Kidney tubule cell (primary cell): ENCODE measurements at regions not wholly inside any gene's neighbourhood (a gene's known extent, or its start where the extent isn't known, plus 50 kb on each side); places are given as distances from the start of the nearest gene placed in this dataset.
A peak's percentile ranks its signal among the peaks of the same experiment; 100 is the strongest.

ENCODE experiments used
- DNase-seq: peaks from one replicate; pipeline ENCODE4 v3.0.0-alpha.2; 2018; ENCODE audit warnings: low spot score

GRCh38 chr21:17451364-17451891 lies 61.4 kb upstream of the CXADR start:
- peak; percentile 53 for DNase-seq

- peak; percentile 94 for DNase-seq
Measured at GRCh38 chr21:17454315-17455027, 58.4 kb upstream of the CXADR start.

GRCh38 chr21:17455028-17455353 lies 57.9 kb upstream of the CXADR start:
- no peak for DNase-seq

GRCh38 chr21:17455451-17455850 lies 57.4 kb upstream of the CXADR start:
- peak; percentile 62 for DNase-seq

- no peak for DNase-seq
Measured at GRCh38 chr21:17458279-17458678, 54.6 kb upstream of the CXADR start.

- DNase-seq, result no peak
Measured at GRCh38 chr21:17460094-17460493, 52.7 kb upstream of the CXADR start.

- peak; percentile 46 for DNase-seq
Measured at GRCh38 chr21:17461014-17461413, 51.8 kb upstream of the CXADR start.

GRCh38 chr21:17461582-17461981 lies 51.3 kb upstream of the CXADR start:
- peak; percentile 33 for DNase-seq

GRCh38 chr21:17462276-17462981 lies 50.4 kb upstream of the CXADR start:
- DNase-seq, result peak; percentile 90
